ENCODE measurements at regions not wholly inside any gene's neighbourhood (a gene's known extent, or its start where the extent isn't known, plus 50 kb on each side); places are given as distances from the start of the nearest gene placed in this dataset.

GRCh38 chr22:17307566-17307965, 61.7 kb upstream of the CECR2 start:
- no peak overlapping the region for H3K9ac ChIP-seq
- H4K20me1 ChIP-seq (ENCODE audit: insufficient read depth): no peaks in the 10 kb centered on the region
- no peak overlapping the region for H2AFZ ChIP-seq (ENCODE audit: low read depth)
- no peak for TF ChIP-seq CTCF (conservative IDR thresholded peaks at IDR 0.05; ENCODE audit: low read depth, low read length)
- H3K4me2 ChIP-seq: no peak overlapping the region
- H3K27ac ChIP-seq: no peak overlapping the region
- peaks cover 54% of the 10 kb centered on the region for H3K4me1 ChIP-seq (ENCODE audit: low read depth, poor library complexity, severe bottlenecking)
- no peaks in the 10 kb centered on the region for H3K36me3 ChIP-seq (ENCODE audit: insufficient read depth)
- H3K27me3 ChIP-seq (ENCODE audit: insufficient read depth, low read depth): no peaks in the 10 kb centered on the region
- no peak overlapping the region for H3K4me3 ChIP-seq (IDR thresholded peaks at IDR 0.05; ENCODE audit: insufficient read depth, low read depth, low read length)
- no peaks in the 10 kb centered on the region for H3K79me2 ChIP-seq (ENCODE audit: insufficient read depth, low read depth)

DNA sequence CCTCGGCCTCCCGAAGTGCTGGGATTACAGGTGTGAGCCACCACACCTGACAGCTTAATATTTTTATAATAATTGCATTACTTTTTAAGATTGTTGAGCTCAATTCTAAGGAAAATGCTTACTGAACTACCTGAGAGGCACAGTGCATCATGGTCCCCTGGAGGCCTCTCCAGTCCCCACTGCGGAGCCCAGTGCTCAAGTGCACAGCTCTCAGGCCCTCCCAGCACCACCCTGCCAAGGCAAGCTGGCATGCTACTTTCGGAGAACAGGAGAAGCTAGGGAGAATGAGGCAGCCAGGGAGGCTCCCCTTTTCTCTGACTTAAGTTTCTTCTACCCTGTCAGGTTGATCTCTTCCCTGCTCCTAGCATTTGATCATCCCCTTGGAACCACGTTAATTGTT, 64.2 kb upstream of the CECR2 start:
- peak overlapping the region; percentile 86 for H3K4me2 ChIP-seq
- TF ChIP-seq CTCF (conservative IDR thresholded peaks at IDR 0.05; ENCODE audit: low read depth, low read length): no peak
- H3K9ac ChIP-seq: peak overlapping the region; percentile 85; the same call in 1 of the 2 replicates
- no peak overlapping the region for H3K4me3 ChIP-seq (IDR thresholded peaks at IDR 0.05; ENCODE audit: insufficient read depth, low read depth, low read length)
- no peaks in the 10 kb centered on the region for H3K27me3 ChIP-seq (ENCODE audit: insufficient read depth, low read depth)
- no peaks in the 10 kb centered on the region for H3K36me3 ChIP-seq (ENCODE audit: insufficient read depth)
- H4K20me1 ChIP-seq (ENCODE audit: insufficient read depth): no peaks in the 10 kb centered on the region
- H3K4me1 ChIP-seq (ENCODE audit: low read depth, poor library complexity, severe bottlenecking): peaks cover 67% of the 10 kb centered on the region
- H3K27ac ChIP-seq: peak overlapping the region; percentile 99
- peak overlapping the region; percentile 23 for H2AFZ ChIP-seq (ENCODE audit: low read depth)
- no peaks in the 10 kb centered on the region for H3K79me2 ChIP-seq (ENCODE audit: insufficient read depth, low read depth)

DNA sequence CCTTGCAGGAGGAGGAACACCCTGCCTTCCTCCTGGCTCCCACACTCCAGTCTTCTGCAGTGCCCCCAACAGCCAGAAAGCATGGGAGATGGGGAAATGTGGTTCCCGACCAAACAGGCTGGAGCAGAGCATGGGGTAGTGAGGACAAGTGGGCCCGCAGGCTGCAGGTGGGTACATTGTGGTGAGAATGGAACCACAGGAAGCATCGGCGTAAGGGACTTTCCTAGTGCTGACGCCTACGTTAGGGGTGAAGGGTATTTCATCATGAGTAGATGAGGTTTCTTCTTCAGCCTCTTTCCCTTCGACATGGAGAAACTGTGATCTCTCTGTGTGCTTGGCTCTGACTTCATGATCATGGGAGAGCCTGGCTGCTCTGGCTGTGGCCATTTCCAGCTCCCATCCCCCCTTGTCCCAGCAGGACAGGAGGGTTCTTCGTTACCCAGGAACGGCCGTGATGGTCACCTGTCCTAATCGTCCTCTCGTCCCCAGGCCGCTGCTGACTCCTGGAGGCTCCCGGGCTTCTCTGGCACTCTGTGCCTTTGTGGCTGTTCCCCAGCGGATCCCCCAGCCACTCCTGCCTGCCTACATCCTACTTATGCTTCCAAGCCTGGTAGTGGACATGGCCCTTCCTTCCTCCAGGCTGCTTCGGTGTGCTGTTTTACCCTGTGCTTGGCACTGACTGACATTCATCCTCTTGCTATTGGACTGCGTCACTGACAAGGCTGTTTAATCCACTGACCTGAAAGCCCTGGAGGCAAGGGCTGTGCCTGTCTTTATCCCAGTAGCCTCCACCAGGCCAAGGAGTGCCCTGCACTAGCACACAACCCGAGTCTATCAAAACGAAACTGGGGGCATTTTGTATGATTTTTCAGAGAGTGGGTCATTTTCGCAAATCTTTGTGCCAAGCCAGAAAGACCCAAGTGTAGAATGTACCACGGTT, 65.2 kb upstream of the CECR2 start:
- Histone ChIP-seq H2AFZ (ENCODE audit: low read depth) (peak overlapping the region; percentile 23), H3K4me1 (ENCODE audit: low read depth, poor library complexity, severe bottlenecking) (peaks cover 67% of the 10 kb centered on the region), H3K79me2 (ENCODE audit: insufficient read depth, low read depth) (no peaks in the 10 kb centered on the region), H3K4me2 (peak overlapping the region; percentile 86), H3K9ac (peak overlapping the region; percentile 85), H3K4me3 (IDR thresholded peaks at IDR 0.05; ENCODE audit: insufficient read depth, low read depth, low read length) (no peak overlapping the region), H3K27me3 (ENCODE audit: insufficient read depth, low read depth) (no peaks in the 10 kb centered on the region), H3K36me3 (ENCODE audit: insufficient read depth) (no peaks in the 10 kb centered on the region), H3K27ac (peak overlapping the region; percentile 99), H4K20me1 (ENCODE audit: insufficient read depth) (no peaks in the 10 kb centered on the region)
- TF ChIP-seq CTCF (conservative IDR thresholded peaks at IDR 0.05; ENCODE audit: low read depth, low read length): no peak

DNA sequence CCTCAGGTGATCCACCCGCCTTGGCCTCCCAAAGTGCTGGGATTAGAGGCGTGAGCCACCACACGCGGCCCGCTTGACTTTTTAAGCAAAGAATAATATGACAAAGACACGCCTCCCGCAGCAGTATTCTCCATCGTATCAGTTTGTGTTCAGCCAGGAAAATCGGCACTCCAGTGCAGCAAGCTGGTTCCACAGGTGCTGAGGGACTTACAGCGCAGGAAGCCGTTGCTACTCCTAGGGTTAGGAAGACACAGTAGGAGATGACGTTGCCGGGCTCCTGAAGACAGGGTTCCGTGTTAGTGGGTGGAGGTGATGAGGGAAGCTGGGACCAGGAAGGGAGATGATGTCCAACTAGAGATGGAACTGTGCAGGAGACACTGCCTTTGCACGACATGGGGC, 65.8 kb upstream of the CECR2 start:
- no peaks in the 10 kb centered on the region for H4K20me1 ChIP-seq (ENCODE audit: insufficient read depth)
- peak overlapping the region; percentile 99 for H3K27ac ChIP-seq
- H3K4me2 ChIP-seq: peak overlapping the region; percentile 80
- no peak for TF ChIP-seq CTCF (conservative IDR thresholded peaks at IDR 0.05; ENCODE audit: low read depth, low read length)
- H3K27me3 ChIP-seq (ENCODE audit: insufficient read depth, low read depth): no peaks in the 10 kb centered on the region
- no peaks in the 10 kb centered on the region for H3K79me2 ChIP-seq (ENCODE audit: insufficient read depth, low read depth)
- H3K9ac ChIP-seq: peak overlapping the region; percentile 85
- H2AFZ ChIP-seq (ENCODE audit: low read depth): peak overlapping the region; percentile 23; the same call in 1 of the 2 replicates
- peaks cover 62% of the 10 kb centered on the region for H3K4me1 ChIP-seq (ENCODE audit: low read depth, poor library complexity, severe bottlenecking)
- H3K36me3 ChIP-seq (ENCODE audit: insufficient read depth): no peaks in the 10 kb centered on the region
- H3K4me3 ChIP-seq (IDR thresholded peaks at IDR 0.05; ENCODE audit: insufficient read depth, low read depth, low read length): no peak overlapping the region
